ENCODE measurements at regions not wholly inside any gene's neighbourhood (a gene's known extent, or its start where the extent isn't known, plus 50 kb on each side); places are given as distances from the start of the nearest gene placed in this dataset.

DNA sequence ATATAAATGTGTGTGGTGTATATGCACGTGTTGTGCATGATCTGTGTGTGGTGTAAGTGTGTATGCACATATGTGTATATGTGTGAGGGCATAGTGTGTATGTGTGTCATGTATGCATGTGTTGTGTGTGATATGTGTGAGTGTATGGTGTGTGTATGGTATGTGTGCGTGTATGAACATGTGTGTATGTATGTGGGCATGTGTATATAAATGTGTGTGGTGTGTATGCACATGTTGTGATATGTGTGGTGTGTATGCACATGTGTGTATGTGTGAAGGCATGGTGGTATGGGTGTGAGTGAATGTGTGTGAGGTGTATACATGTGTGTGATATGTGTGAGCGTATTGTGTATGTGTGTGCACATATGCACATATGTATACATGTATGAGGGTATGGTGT, 198.7 kb downstream of the RBFOX3 start:
- TF ChIP-seq CTCF (IDR thresholded peaks at IDR 0.05; ENCODE audit: low read depth, low read length) (no peak), POLR2A (IDR thresholded peaks at IDR 0.05; ENCODE audit: extremely low read depth, insufficient read length) (no peak), MYC (IDR thresholded peaks at IDR 0.05; ENCODE audit: low read depth, low read length) (no peak)
- TF ChIP-seq, protein P1, sequence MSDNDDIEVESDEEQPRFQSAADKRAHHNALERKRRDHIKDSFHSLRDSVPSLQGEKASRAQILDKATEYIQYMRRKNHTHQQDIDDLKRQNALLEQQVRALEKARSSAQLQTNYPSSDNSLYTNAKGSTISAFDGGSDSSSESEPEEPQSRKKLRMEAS (IDR thresholded peaks at IDR 0.05; ENCODE audit: low read depth, low read length), result no peak
